GM12878 (cell line): ENCODE measurements at regions not wholly inside any gene's neighbourhood (a gene's known extent, or its start where the extent isn't known, plus 50 kb on each side); places are given as distances from the start of the nearest gene placed in this dataset.

Source experiments
- ATAC-seq: fragments of 200-7000 bp; cut with Tn5 transposase; 3 replicates; pipeline ENCODE4 v1.9.1; 2020; ENCODE audit warnings: mild to moderate bottlenecking, moderate library complexity
- BruUV-seq: library from RNA; stranded (reverse); fragments of 400-500 nt; replicated peaks from 2 replicates; lab custom pipeline; 2021; lab: Mats Ljungman, UMichigan
- CTCF ChIA-PET: fragments of 300-600 bp; sonication (Branson Sonifier 250); formaldehyde crosslinking; extraction: SDS; loops from one replicate; lab custom pipeline; 2021; ENCODE audit warnings: inconsistent platforms; lab: Yijun Ruan, JAX
- POLR2A ChIA-PET: fragments of 350-600 bp; formaldehyde crosslinking; extraction: SDS; loops from one replicate; lab custom pipeline; 2021; ENCODE audit warnings: inconsistent platforms; lab: Charles Lee
- RAD21 ChIA-PET: fragments of 300-600 bp; sonication (Branson Sonifier 250); formaldehyde crosslinking; loops from one replicate; lab custom pipeline; 2023; ENCODE audit warnings: antibody characterized with exemption; ENCODE audit not compliant: unreplicated experiment; lab: Charles Lee
- SMC1A ChIA-PET: fragments of 300-600 bp; sonication (Branson Sonifier 250); formaldehyde crosslinking; loops from one replicate; lab custom pipeline; 2023; ENCODE audit not compliant: unreplicated experiment, uncharacterized antibody; lab: Charles Lee
- DNase-seq: peaks from one replicate; pipeline ENCODE4 v3.0.0-alpha.2; 2011; ENCODE audit warnings: low read depth, low spot score
- FAIRE-seq: peaks from 3 replicates; lab custom pipeline; 2011; peaks lifted over from hg19 to GRCh38; lab: Jason Lieb, UNC
- H2AFZ ChIP-seq: 2 replicates; pipeline ENCODE4 v1.6.0; 2011; ENCODE audit warnings: low read depth, low read length, control low read depth; ENCODE audit not compliant: control insufficient read depth
- H3K27ac ChIP-seq: 2 replicates; pipeline ENCODE4 v1.5.1; 2011; ENCODE audit warnings: control low read depth; ENCODE audit not compliant: control insufficient read depth, insufficient read depth
- H3K27me3 ChIP-seq, 2 experiments: replicated peaks in 1 of 2; 2 replicates each; pipeline versions ENCODE4 v1.6.0 to v1.6.1; 2011; ENCODE audit warnings: low read length in 1 of 2; ENCODE audit not compliant: control insufficient read depth in 2 of 2, insufficient read depth in 2 of 2
- H3K36me3 ChIP-seq, 2 experiments: 2 replicates each; pipeline ENCODE4 v1.5.1; 2011; ENCODE audit warnings: low read length in 1 of 2; ENCODE audit not compliant: control insufficient read depth in 2 of 2, insufficient read depth in 2 of 2
- H3K4me1 ChIP-seq: 2 replicates; pipeline ENCODE4 v1.6.1; 2011; ENCODE audit warnings: mild to moderate bottlenecking, low read length, moderate library complexity, mixed read lengths; ENCODE audit not compliant: control insufficient read depth, insufficient read depth
- H3K4me2 ChIP-seq: 2 replicates; pipeline ENCODE4 v1.6.0; 2011; ENCODE audit warnings: control low read depth; ENCODE audit not compliant: control insufficient read depth, insufficient read depth
- H3K4me3 ChIP-seq: fragments of 200-600 bp; sonication (generic); 2 replicates; pipeline ENCODE4 v1.5.1; 2016
- H3K79me2 ChIP-seq: 2 replicates; pipeline ENCODE4 v1.6.0; 2011; ENCODE audit warnings: low read length; ENCODE audit not compliant: control insufficient read depth, insufficient read depth
- H3K9ac ChIP-seq: 2 replicates; pipeline ENCODE4 v1.8.0; 2011; ENCODE audit warnings: low read length, control low read depth, mixed read lengths; ENCODE audit not compliant: control insufficient read depth, insufficient read depth
- H3K9me3 ChIP-seq: replicated peaks from 3 replicates; pipeline ENCODE4 v1.5.1; 2011; ENCODE audit warnings: mild to moderate bottlenecking, low read length; ENCODE audit not compliant: control insufficient read depth, insufficient read depth
- H4K20me1 ChIP-seq: 2 replicates; pipeline ENCODE4 v1.6.0; 2011; ENCODE audit not compliant: control insufficient read depth, insufficient read depth
- ATF2 ChIP-seq: IDR thresholded peaks from 2 replicates; pipeline ENCODE4 v1.6.1; 2012; ENCODE audit warnings: low read length, inconsistent platforms
- ATF7 ChIP-seq: fragments of 450-650 bp; IDR thresholded peaks from 2 replicates; pipeline ENCODE4 v1.6.1; 2016; ENCODE audit warnings: low read depth, mild to moderate bottlenecking
- CBFB ChIP-seq: IDR thresholded peaks from 2 replicates; pipeline ENCODE4 v1.6.1; 2016; ENCODE audit warnings: antibody characterized with exemption, low read depth
- DPF2 ChIP-seq: fragments of 450-650 bp; IDR thresholded peaks from 2 replicates; pipeline ENCODE4 v1.6.1; 2017; ENCODE audit warnings: mild to moderate bottlenecking
- ELK1 ChIP-seq: IDR thresholded peaks from 2 replicates; pipeline ENCODE4 v1.6.1; 2012; ENCODE audit warnings: low read depth, low read length, improper control_type of control experiment
- HDAC2 ChIP-seq: fragments of 200-600 bp; sonication (generic); IDR thresholded peaks from 2 replicates; pipeline ENCODE4 v1.6.1; 2017
- IKZF1 ChIP-seq: fragments of 450-650 bp; conservative IDR thresholded peaks from 2 replicates; pipeline ENCODE4 v1.6.1; 2017; ENCODE audit warnings: antibody characterized with exemption, mild to moderate bottlenecking
- MEF2A ChIP-seq: IDR thresholded peaks from 2 replicates; pipeline ENCODE4 v1.6.1; 2011; ENCODE audit warnings: low read depth, mild to moderate bottlenecking, low read length, moderate library complexity; ENCODE audit not compliant: insufficient read depth
- NBN ChIP-seq: fragments of 450-650 bp; IDR thresholded peaks from 2 replicates; pipeline ENCODE4 v1.6.1; 2016
- NFXL1 ChIP-seq: fragments of 450-650 bp; IDR thresholded peaks from 2 replicates; pipeline ENCODE4 v1.6.1; 2017; ENCODE audit warnings: antibody characterized with exemption, mild to moderate bottlenecking, borderline replicate concordance
- NRF1 ChIP-seq: conservative IDR thresholded peaks from 2 replicates; pipeline ENCODE4 v1.6.1; 2011; ENCODE audit warnings: mild to moderate bottlenecking, low read depth, low read length, improper control_type of control experiment
- SUZ12 ChIP-seq: fragments of 200-600 bp; sonication (generic); IDR thresholded peaks from one replicate; pipeline ENCODE4 v1.6.1; 2018; ENCODE audit warnings: antibody characterized with exemption, mild to moderate bottlenecking; ENCODE audit not compliant: unreplicated experiment
- TARDBP ChIP-seq: IDR thresholded peaks from 2 replicates; pipeline ENCODE4 v1.6.1; 2016; ENCODE audit warnings: borderline replicate concordance
- TBL1XR1 ChIP-seq: IDR thresholded peaks from 2 replicates; pipeline ENCODE4 v1.6.1; 2012; ENCODE audit warnings: low read depth, low read length, improper control_type of control experiment
- ZNF24 ChIP-seq: fragments of 450-650 bp; IDR thresholded peaks from 2 replicates; pipeline ENCODE4 v1.6.1; 2017; ENCODE audit warnings: antibody characterized with exemption, mild to moderate bottlenecking
- WGBS: methylation state at CpG from one replicate; pipeline ENCODE4 v1.1.6; 2016; ENCODE audit warnings: low lambda C conversion rate; ENCODE audit not compliant: insufficient replicate concordance, insufficient coverage; ENCODE audit errors: missing lambda C conversion rate; 5-methylcytosine and 5-hydroxymethylcytosine counted together
- in situ Hi-C: fragments of 300-500 bp; cut with MboI; formaldehyde crosslinking; loops from 9 replicates; pipeline ENCODE4 v1.14.3; 2018; ENCODE audit warnings: mixed read lengths
- intact Hi-C: fragments of 100-400 bp; cut with micrococcal nuclease; formaldehyde crosslinking; loops from one replicate; pipeline ENCODE4 v1.14.2; 2022; ENCODE audit not compliant: unreplicated experiment
- TF ChIP-seq, protein P1 (sequence below): fragments of 450-650 bp; IDR thresholded peaks from 2 replicates; pipeline ENCODE4 v1.6.1; 2014; ENCODE audit warnings: mild to moderate bottlenecking
- TF ChIP-seq, protein P2 (sequence below): IDR thresholded peaks from 2 replicates; pipeline ENCODE4 v1.6.1; 2011; ENCODE audit warnings: borderline replicate concordance, low read depth, mild to moderate bottlenecking, moderate library complexity, low read length; ENCODE audit not compliant: insufficient read depth, poor library complexity, severe bottlenecking
- TF ChIP-seq, protein P3 (sequence below): IDR thresholded peaks from 2 replicates; pipeline ENCODE4 v1.6.1; 2011; ENCODE audit warnings: borderline replicate concordance, low read depth, mild to moderate bottlenecking, moderate library complexity, mixed read lengths, low read length; ENCODE audit not compliant: insufficient read depth; ENCODE audit errors: extremely low read length

- SMC1A ChIA-PET: no interaction called here
- Histone ChIP-seq H4K20me1 (no peaks in the 10 kb centered on the region), H3K27me3 (no peaks in the 10 kb centered on the region), H3K4me2 (no peak overlapping the region)
- FAIRE-seq: no peak
- in situ Hi-C loops: no loop called here
- no peak for DNase-seq
- TF ChIP-seq ATF2 (no peak), ELK1 (no peak), ZNF24 (no peak), ATF7 (no peak), NRF1 (no peak), SUZ12 (no peak), TARDBP (no peak), TBL1XR1 (no peak), DPF2 (no peak), NBN (no peak), IKZF1 (no peak), NFXL1 (no peak), CBFB (no peak), MEF2A (no peak), HDAC2 (no peak)
- TF ChIP-seq, protein P1, sequence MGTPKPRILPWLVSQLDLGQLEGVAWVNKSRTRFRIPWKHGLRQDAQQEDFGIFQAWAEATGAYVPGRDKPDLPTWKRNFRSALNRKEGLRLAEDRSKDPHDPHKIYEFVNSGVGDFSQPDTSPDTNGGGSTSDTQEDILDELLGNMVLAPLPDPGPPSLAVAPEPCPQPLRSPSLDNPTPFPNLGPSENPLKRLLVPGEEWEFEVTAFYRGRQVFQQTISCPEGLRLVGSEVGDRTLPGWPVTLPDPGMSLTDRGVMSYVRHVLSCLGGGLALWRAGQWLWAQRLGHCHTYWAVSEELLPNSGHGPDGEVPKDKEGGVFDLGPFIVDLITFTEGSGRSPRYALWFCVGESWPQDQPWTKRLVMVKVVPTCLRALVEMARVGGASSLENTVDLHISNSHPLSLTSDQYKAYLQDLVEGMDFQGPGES: no peak
- TF ChIP-seq, protein P2, sequence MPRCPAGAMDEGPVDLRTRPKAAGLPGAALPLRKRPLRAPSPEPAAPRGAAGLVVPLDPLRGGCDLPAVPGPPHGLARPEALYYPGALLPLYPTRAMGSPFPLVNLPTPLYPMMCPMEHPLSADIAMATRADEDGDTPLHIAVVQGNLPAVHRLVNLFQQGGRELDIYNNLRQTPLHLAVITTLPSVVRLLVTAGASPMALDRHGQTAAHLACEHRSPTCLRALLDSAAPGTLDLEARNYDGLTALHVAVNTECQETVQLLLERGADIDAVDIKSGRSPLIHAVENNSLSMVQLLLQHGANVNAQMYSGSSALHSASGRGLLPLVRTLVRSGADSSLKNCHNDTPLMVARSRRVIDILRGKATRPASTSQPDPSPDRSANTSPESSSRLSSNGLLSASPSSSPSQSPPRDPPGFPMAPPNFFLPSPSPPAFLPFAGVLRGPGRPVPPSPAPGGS: no peak
- TF ChIP-seq, protein P3, sequence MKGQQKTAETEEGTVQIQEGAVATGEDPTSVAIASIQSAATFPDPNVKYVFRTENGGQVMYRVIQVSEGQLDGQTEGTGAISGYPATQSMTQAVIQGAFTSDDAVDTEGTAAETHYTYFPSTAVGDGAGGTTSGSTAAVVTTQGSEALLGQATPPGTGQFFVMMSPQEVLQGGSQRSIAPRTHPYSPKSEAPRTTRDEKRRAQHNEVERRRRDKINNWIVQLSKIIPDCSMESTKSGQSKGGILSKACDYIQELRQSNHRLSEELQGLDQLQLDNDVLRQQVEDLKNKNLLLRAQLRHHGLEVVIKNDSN: no peak
- TF ChIP-seq, all 136 proteins: peak for 0
- no TSS peak for BruUV-seq
- no peak overlapping the region for H3K27ac ChIP-seq
- H3K9me3 ChIP-seq: no peaks in the 10 kb centered on the region; the same call in 2 of the 3 replicates
- no peak overlapping the region for H2AFZ ChIP-seq
- H3K79me2 ChIP-seq: no peaks in the 10 kb centered on the region
- RAD21 ChIA-PET: no interaction called here
- no peaks in the 10 kb centered on the region for H3K4me1 ChIP-seq
- no peak overlapping the region for H3K4me3 ChIP-seq
- ATAC-seq: no peak
- CTCF ChIA-PET: no interaction called here
- no peaks in the 10 kb centered on the region for H3K36me3 ChIP-seq
- 54% methylated on average over 2 of the region's 2 CpGs for WGBS
- POLR2A ChIA-PET: interaction anchor here (0.6 to 1.0 kb wide), 2 partner anchors 43 to 294 kb away, joined by 4 to 5 read pairs; no protein-coding TSS in a partner anchor
- intact Hi-C loops: no loop called here
- no peak overlapping the region for H3K9ac ChIP-seq
Observed at GRCh38 chr6:85712346-85712745, 69.7 kb upstream of the SYNCRIP start.
